Gastroesophageal sphincter (tissue), 3 donors: ENCODE measurements at regions not wholly inside any gene's neighbourhood (a gene's known extent, or its start where the extent isn't known, plus 50 kb on each side); places are given as distances from the start of the nearest gene placed in this dataset.

ENCODE experiments used
- EP300 ChIP-seq: sonication (generic); formaldehyde crosslinking; IDR thresholded peaks from one replicate; pipeline ENCODE4 v1.6.1; 2017; ENCODE audit warnings: antibody characterized with exemption, mild to moderate bottlenecking
- POLR2A ChIP-seq, 2 donors: fragments of 450-650 bp; IDR thresholded peaks; one replicate each; pipeline ENCODE4 v1.6.1; 2017; ENCODE audit warnings: antibody characterized with exemption in 2 of 2, mild to moderate bottlenecking in 2 of 2, moderate library complexity in 1 of 2
- TF ChIP-seq, protein P1 (sequence below), 4 experiments: fragments of 200-600 bp in 2 of 4; fragments of 450-650 bp in 2 of 4; sonication (generic) in 1 of 4; IDR thresholded peaks; one replicate each; pipeline ENCODE4 v1.5.1; 2017 to 2019; ENCODE audit warnings: antibody characterized with exemption in 4 of 4, mild to moderate bottlenecking in 2 of 4, moderate library complexity in 2 of 4

DNA sequence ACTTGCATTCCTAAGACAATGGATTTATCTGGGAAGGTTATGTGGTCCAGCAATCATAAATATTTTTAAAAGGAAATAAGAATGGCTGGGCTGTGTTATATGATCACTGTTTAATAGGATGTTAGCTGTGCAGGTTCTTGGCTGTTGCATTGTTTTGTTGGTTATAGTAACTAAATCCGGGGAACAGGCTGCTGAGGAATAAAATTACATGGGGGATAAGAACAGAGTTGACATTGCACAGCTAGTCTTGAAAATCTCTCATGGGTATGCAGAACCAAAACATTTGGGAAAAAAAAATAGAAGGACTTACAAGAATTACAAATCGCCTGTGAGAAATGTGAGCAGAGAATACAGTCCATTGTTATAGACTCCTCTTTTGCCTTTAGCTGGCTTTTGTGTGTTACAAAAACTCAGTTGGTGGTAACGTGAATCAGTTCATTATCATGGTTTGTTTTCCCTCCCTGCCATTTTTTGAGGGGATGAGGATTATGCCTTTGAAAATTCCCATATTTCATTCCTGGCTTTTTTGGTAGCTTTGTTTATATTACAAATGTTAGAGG, 375.3 kb upstream of the DAB2 start:
- TF ChIP-seq, protein P1, sequence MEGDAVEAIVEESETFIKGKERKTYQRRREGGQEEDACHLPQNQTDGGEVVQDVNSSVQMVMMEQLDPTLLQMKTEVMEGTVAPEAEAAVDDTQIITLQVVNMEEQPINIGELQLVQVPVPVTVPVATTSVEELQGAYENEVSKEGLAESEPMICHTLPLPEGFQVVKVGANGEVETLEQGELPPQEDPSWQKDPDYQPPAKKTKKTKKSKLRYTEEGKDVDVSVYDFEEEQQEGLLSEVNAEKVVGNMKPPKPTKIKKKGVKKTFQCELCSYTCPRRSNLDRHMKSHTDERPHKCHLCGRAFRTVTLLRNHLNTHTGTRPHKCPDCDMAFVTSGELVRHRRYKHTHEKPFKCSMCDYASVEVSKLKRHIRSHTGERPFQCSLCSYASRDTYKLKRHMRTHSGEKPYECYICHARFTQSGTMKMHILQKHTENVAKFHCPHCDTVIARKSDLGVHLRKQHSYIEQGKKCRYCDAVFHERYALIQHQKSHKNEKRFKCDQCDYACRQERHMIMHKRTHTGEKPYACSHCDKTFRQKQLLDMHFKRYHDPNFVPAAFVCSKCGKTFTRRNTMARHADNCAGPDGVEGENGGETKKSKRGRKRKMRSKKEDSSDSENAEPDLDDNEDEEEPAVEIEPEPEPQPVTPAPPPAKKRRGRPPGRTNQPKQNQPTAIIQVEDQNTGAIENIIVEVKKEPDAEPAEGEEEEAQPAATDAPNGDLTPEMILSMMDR (IDR thresholded peaks at IDR 0.05) = no peak
- TF ChIP-seq EP300 (no peak), POLR2A (IDR thresholded peaks at IDR 0.05) (no peak)
